Fibroblast of peridontal ligament (primary cell): ENCODE measurements at regions not wholly inside any gene's neighbourhood (a gene's known extent, or its start where the extent isn't known, plus 50 kb on each side); places are given as distances from the start of the nearest gene placed in this dataset.

Source experiments
- DNase-seq: peaks from one replicate; pipeline ENCODE4 v3.0.0-alpha.2; 2010; ENCODE audit errors: extremely low read depth

DNA sequence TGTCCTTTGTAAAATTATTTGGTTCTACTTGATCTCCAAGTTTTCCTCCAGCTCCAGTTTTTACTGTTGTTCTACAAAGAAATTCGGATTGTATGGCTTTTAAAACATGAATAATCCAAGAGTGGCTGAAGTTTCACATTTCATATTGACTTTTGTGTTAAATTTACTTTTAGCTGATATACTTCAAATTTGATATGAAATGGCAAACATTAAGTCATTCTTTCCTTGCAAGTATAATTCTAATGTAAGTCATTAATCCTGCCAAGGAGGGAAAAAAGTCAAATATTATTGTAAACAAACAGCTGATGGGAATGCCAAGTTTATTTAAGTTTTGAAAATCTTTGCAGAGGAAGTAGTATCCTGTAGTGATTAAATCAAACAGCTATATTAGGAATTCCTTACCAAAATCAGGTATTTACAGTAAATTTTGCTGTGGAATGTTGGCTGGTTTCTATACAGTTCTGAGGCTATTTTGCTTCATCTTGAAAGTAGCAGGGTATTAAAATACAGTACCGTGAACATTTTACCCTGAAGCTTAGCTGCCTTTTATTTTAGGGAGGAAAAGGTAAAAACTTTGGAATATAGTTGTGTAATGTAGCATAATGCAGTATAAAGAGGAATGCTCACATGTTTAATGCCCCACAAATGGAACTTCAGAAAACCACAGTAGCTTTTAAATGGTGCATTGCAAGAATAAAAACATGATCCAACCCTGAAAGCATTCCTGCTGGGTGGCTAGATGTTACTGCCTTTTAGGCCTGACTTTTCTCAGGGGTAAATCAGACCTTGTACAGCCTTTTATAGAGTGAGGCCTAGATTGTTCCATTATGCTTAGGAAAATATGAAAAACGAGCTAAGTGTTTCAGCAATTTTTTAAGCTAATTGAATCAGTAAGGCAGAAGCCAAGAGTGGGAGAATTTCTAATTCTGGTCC is 62.7 kb upstream of the NT5C1B start:
- peak; percentile 87 for DNase-seq

DNA sequence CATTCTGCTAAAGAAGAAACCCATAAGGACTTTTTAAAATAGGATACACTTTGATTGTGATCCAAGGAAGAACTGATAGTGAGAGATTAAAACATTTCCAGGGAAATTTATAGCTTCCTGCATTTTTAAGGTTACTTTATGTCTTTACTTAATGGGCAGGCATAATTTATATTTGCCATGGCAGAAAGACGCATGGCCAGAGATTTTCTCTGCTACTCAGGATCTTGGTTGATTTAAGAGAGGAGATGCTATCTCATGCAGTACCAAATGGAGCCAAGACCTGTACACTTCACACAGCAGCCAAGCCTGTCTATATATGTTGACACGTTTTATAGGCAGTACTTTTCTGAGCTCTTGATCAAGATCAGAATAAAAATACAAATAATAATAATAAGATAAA is 60.9 kb upstream of the NT5C1B start:
- DNase-seq: no peak

DNA sequence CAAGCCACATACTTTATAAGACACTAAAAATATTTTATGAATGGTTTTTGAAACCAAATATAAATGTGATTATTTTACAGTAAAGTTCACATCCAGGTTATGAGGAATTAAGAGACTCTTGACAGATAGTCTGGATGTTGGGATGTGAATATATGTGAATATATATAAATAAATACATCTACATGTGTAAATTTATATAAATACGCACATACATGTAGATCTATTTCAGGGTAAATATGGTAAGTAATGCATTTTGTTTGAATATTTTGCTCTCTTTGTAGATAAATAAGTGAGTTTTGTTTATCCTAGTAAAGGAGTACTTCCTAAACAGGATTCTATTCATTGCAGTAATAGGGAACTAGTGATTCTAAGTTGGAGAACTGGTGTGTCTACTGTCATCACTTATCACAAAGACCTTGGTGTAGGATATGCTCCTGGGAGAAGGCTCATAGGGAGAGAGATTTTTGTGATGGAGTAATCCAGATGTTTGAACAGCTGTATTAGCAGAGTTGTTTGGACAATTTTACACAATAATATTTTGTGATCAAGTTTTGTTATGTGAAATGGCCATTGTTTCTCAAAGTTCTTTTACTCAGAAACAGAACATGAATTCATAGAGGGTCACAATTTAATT is 60.2 kb upstream of the NT5C1B start:
- no peak for DNase-seq

DNA sequence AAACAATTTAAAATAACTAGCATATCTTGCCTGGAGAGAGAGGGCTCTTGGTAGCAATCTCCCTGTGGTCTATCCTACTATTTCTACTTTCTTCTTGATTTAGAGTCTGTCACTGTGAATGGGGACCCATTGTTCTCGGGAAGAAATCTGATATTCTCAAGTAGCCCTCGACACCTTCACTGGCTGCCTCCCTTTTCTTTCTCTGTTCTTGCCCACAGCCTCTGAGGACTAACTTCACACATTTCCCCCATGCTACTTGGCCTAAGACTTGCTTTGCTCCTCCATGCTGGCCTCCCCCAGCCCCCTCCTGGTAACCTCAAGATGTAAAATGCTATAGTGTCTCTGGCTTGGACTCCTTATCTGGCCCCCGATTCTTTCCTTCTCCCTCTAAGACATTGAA is 58.8 kb upstream of the NT5C1B start:
- no peak for DNase-seq

DNA sequence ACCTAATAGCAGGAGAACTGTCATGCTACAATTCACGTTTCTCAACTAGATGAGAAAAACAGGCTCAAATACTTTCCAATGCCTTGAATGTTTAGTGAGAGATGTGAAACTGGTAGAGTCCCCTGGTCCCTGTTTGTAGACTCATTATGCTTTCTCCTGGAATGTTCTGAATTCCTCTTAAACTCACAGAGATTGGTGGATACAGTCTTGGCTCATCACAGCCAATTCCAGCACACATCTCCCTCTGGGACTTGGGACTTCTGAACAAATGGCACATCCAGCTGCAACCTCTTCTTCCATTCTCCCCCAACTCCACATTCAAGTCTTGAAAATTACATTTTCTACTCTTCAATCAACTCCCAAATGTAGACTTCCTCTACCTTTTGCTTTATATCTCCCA is 58.4 kb upstream of the NT5C1B start:
- no peak for DNase-seq

DNA sequence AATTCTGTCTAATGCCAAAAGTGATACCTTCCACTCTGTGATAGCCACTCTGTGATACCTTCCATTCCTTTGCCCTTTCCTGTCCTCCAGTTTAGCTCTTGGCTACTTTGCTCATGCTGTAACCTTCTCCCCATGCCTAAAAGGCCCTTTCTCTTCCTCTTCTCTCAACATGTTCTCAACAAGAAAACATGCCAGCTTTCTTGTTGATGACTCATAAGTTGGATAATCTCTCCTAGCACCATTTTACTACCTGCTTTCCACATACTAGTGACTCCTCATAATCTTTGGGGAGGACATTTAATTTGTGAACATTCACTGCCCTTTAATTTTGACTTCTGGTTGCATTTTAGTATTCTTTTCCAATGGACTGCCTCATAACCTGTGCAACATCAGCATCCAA is 55.9 kb upstream of the NT5C1B start:
- DNase-seq: no peak

DNA sequence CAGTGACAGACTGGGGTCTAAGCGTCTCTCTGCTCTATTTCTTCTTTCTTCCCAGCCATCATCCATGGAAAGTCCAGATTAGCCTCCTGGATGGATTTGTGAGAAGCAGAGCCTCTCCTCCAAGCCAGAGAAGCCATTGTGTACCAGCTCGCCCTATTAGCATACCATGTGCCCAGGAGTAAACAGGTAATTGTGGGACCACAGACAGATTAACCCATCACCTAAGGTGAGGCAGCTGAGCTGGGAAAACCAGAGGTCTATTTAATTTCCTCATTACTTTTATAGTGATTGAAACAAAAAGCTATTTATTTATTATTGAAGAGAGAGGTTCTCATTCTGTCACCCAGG is 54.7 kb upstream of the NT5C1B start:
- DNase-seq: no peak

DNA sequence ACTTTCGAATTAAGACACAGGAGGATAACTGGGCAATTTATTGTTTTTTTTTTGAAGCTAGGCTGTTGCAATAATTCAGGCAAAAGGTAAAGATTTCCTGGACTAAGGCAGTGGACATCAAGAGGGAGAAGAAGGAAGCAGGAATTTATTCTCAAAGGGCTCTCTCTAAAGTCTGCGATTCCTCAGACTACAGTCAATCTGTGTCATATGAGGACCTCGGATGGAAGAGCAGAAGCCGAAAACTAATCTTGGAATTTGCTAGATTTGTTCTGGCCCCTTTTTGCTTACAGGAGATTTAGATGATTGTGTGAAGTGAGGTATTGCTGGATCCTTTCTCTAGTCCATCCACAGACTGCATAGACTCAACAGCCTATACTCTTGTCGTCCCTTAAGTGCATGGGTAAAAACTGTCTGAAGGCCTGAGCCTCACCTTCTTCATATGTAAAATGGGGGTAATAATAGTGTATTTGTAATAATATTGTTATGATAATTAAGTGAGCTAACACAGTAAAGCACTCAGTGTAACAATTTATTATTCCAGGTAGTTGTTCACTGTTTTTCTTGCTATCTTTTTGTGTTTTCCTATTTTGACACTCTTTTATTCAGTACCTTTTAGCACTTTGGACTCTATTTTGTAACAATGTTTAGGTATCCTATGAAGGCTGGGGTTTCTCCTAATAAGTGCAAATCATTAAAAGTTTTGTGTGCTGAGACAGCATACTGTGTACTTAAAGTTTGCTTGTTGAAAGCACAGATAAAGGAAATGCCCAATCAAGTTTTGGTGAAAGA is 54.2 kb upstream of the NT5C1B start:
- DNase-seq: no peak

DNA sequence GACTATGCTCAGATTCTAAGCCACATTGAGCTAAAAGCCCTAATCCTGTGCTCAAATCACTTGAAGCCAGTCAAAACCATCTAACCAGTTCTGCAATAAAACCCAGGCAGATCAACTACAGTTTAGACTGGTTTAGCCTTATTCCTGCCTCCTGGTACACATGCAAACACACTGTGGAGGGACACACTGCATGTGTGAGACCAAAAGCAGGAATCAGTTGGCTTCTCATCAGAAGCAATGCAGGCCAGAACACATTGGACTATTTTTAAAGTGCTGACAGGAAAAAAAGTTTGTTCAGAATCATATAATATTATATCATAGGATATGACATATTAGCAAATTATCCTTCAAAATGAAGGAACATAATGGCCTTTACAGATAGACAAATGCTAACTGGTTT is 52.5 kb upstream of the NT5C1B start:
- no peak for DNase-seq

DNA sequence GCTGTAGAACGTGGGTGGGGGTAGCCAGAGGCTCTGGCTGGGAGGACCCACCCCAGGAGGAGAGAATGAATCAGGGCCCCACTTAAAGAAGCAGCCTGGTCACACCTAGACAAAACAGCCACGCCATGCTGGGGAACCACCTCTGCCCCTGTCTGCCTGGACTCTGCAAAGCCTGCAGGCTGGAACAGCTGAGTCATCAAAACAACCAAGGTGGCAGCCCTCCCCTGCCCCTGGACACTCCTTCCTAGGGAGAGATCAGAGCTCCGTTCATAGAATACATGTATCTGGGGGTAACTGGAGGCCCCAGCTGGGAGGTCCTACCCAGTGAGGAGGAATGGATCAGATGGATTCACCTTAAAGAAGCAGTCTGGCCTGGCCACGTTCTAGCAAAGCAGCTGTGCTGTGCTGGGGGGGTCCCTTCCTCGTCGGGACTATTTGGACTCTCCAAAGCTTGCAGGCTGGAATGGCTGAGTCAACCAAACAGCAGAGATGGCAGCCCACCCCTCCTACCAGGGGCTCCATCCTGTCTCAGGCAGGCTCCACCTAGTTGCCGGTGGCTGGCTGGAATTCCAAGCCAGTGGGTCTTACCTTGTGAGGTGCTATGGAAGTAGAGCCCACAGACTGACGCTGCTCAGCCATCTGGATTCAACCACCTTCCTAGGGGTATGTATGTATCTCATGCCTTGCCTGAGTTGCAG is 50.5 kb upstream of the NT5C1B start:
- DNase-seq: no peak
